GM23338 (cell line): ENCODE measurements at regions not wholly inside any gene's neighbourhood (a gene's known extent, or its start where the extent isn't known, plus 50 kb on each side); places are given as distances from the start of the nearest gene placed in this dataset.

Experiments
- ATAC-seq: fragments of 200-7000 bp; cut with Tn5 transposase; 3 replicates; pipeline ENCODE4 v1.9.1; 2020
- DNase-seq: peaks from one replicate; pipeline ENCODE4 v3.0.0-alpha.2; 2015; ENCODE audit warnings: low spot score
- H2AFZ ChIP-seq: fragments of 200-600 bp; sonication (generic); 2 replicates; pipeline ENCODE4 v1.8.0; 2016; ENCODE audit warnings: antibody characterized with exemption, mild to moderate bottlenecking, moderate library complexity
- H3F3A ChIP-seq: fragments of 200-600 bp; sonication (generic); replicated peaks from 2 replicates; pipeline ENCODE4 v1.8.0; 2017; ENCODE audit warnings: antibody characterized with exemption, mixed run types, low read depth
- H3K27ac ChIP-seq: fragments of 200-600 bp; sonication (generic); 2 replicates; pipeline ENCODE4 v1.6.1; 2016; ENCODE audit warnings: low read depth
- H3K27me3 ChIP-seq: fragments of 200-600 bp; sonication (generic); 2 replicates; pipeline ENCODE4 v1.8.0; 2016; ENCODE audit warnings: mild to moderate bottlenecking, mixed run types, moderate library complexity; ENCODE audit not compliant: insufficient read depth
- H3K36me3 ChIP-seq: fragments of 200-600 bp; sonication (generic); 2 replicates; pipeline ENCODE4 v1.8.0; 2016; ENCODE audit warnings: mild to moderate bottlenecking; ENCODE audit not compliant: insufficient read depth
- H3K4me1 ChIP-seq: fragments of 200-600 bp; sonication (generic); 2 replicates; pipeline ENCODE4 v1.8.0; 2016; ENCODE audit warnings: mild to moderate bottlenecking, moderate library complexity; ENCODE audit not compliant: insufficient read depth
- H3K4me2 ChIP-seq: fragments of 200-600 bp; sonication (generic); 2 replicates; pipeline ENCODE4 v1.7.1; 2017; ENCODE audit warnings: mixed run types
- H3K4me3 ChIP-seq: fragments of 200-600 bp; sonication (generic); 2 replicates; pipeline ENCODE4 v1.6.1; 2016; ENCODE audit warnings: mixed run types
- H3K79me2 ChIP-seq: fragments of 200-600 bp; sonication (generic); replicated peaks from 2 replicates; pipeline ENCODE4 v1.8.0; 2017; ENCODE audit warnings: mild to moderate bottlenecking; ENCODE audit not compliant: insufficient read depth
- H3K9me2 ChIP-seq: fragments of 200-600 bp; sonication (generic); 2 replicates; pipeline ENCODE4 v1.8.0; 2017; ENCODE audit not compliant: insufficient read depth
- H4K20me1 ChIP-seq: fragments of 200-600 bp; sonication (generic); replicated peaks from 2 replicates; pipeline ENCODE4 v1.8.0; 2017; ENCODE audit warnings: mild to moderate bottlenecking; ENCODE audit not compliant: insufficient read depth
- H3K27ac Mint-ChIP-seq: 2 replicates; pipeline ENCODE4 v1.8.0; 2020; ENCODE audit warnings: inconsistent platforms, mild to moderate bottlenecking, moderate library complexity, mixed read lengths
- H3K27me3 Mint-ChIP-seq: 3 replicates; pipeline ENCODE4 v1.8.0; 2022; ENCODE audit warnings: low read depth, mild to moderate bottlenecking, moderate library complexity, mixed read lengths, inconsistent platforms; ENCODE audit not compliant: insufficient read depth, poor library complexity
- H3K36me3 Mint-ChIP-seq: 3 replicates; pipeline ENCODE4 v1.8.0; 2021; ENCODE audit warnings: low read depth, mild to moderate bottlenecking, inconsistent platforms, moderate library complexity, mixed read lengths
- H3K4me1 Mint-ChIP-seq: 3 replicates; pipeline ENCODE4 v1.8.0; 2020; ENCODE audit warnings: mild to moderate bottlenecking, inconsistent platforms, mixed read lengths
- H3K4me3 Mint-ChIP-seq: 3 replicates; pipeline ENCODE4 v1.8.0; 2021; ENCODE audit warnings: moderate library complexity, mild to moderate bottlenecking, inconsistent platforms, mixed read lengths
- H3K9me3 Mint-ChIP-seq: 3 replicates; pipeline ENCODE4 v1.8.0; 2020; ENCODE audit warnings: moderate library complexity, mild to moderate bottlenecking, inconsistent platforms, mixed read lengths
- CREB1 ChIP-seq: fragments of 250-450 bp; sonication (Bioruptor Pico); IDR thresholded peaks from 2 replicates; pipeline ENCODE4 v1.5.0; 2020; ENCODE audit warnings: low read depth, mild to moderate bottlenecking, moderate library complexity
- EZH2 ChIP-seq: fragments of 200-600 bp; sonication (generic); IDR thresholded peaks from one replicate; pipeline ENCODE4 v1.8.0; 2017; ENCODE audit warnings: antibody characterized with exemption, mild to moderate bottlenecking, low read depth; ENCODE audit not compliant: unreplicated experiment
- EZH2phosphoT487 ChIP-seq: fragments of 200-600 bp; sonication (generic); IDR thresholded peaks from one replicate; pipeline ENCODE4 v1.8.1; 2018; ENCODE audit warnings: antibody characterized with exemption; ENCODE audit not compliant: unreplicated experiment
- JUNB ChIP-seq: IDR thresholded peaks from one replicate; pipeline ENCODE4 v1.6.1; 2016; ENCODE audit warnings: antibody characterized with exemption; ENCODE audit not compliant: unreplicated experiment
- POLR2AphosphoS5 ChIP-seq: IDR thresholded peaks from 2 replicates; pipeline ENCODE4 v1.6.1; 2016; ENCODE audit warnings: antibody characterized with exemption, low read depth
- STAT1 ChIP-seq: IDR thresholded peaks from one replicate; pipeline ENCODE4 v1.6.1; 2016; ENCODE audit warnings: antibody characterized with exemption; ENCODE audit not compliant: unreplicated experiment
- ZNF114 ChIP-seq: fragments of 250-450 bp; sonication (Bioruptor Pico); IDR thresholded peaks from 2 replicates; pipeline ENCODE4 v1.5.0; 2020; ENCODE audit warnings: mild to moderate bottlenecking, moderate library complexity
- TF ChIP-seq, protein P1 (sequence below): IDR thresholded peaks from 2 replicates; pipeline ENCODE4 v1.6.1; 2016; ENCODE audit warnings: antibody characterized with exemption
- TF ChIP-seq, protein P2 (sequence below), 2 experiments: fragments of 200-600 bp in 1 of 2; sonication (generic) in 1 of 2; conservative IDR thresholded peaks; 2 replicates each; pipeline versions ENCODE4 v1.5.1 to v1.6.1; 2016 to 2017; ENCODE audit warnings: antibody characterized with exemption in 2 of 2, low read depth in 2 of 2, mild to moderate bottlenecking in 2 of 2, moderate library complexity in 1 of 2

DNA sequence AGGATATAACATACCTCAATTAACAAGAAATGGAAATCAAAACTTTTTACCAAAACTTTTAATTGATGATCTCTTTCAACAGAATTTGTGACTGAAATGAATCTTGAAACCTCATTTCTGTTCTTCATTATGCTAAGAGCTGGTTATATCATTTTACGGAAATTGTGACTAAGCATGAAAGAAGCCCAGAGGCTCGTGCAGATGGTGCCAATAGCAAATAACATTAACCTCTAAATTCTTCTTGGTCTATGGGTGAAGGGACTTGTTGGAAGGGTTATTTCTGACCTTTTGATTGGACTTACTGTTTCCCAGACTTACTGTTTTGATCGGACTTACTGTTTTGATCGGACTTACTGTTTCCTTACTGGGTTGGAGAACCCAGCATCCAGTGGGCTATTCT, 435.6 kb downstream of the TDRD15 start:
- Histone ChIP-seq H4K20me1 (no peaks in the 10 kb centered on the region), H3K79me2 (no peaks in the 10 kb centered on the region), H2AFZ (no peak overlapping the region), H3K36me3 (no peaks in the 10 kb centered on the region; the same call in 1 of the 2 replicates), H3F3A (no peaks in the 10 kb centered on the region), H3K4me1 (no peaks in the 10 kb centered on the region), H3K4me2 (no peak overlapping the region), H3K27me3 (no peaks in the 10 kb centered on the region), H3K4me3 (no peak overlapping the region), H3K27ac (no peak overlapping the region), H3K9me2 (no peaks in the 10 kb centered on the region)
- Mint-ChIP-seq H3K36me3 (peaks cover 3% of the 10 kb centered on the region; the same call in 1 of the 3 replicates), H3K27ac (no peak overlapping the region), H3K9me3 (peaks cover 5% of the 10 kb centered on the region), H3K4me3 (no peak overlapping the region), H3K4me1 (peaks cover 4% of the 10 kb centered on the region), H3K27me3 (no peaks in the 10 kb centered on the region)
- DNase-seq (no peak), ATAC-seq (no peak)
- TF ChIP-seq ZNF114 (no peak), STAT1 (no peak), JUNB (no peak), EZH2 (no peak), EZH2phosphoT487 (no peak), POLR2AphosphoS5 (no peak)
- TF ChIP-seq, protein P1, sequence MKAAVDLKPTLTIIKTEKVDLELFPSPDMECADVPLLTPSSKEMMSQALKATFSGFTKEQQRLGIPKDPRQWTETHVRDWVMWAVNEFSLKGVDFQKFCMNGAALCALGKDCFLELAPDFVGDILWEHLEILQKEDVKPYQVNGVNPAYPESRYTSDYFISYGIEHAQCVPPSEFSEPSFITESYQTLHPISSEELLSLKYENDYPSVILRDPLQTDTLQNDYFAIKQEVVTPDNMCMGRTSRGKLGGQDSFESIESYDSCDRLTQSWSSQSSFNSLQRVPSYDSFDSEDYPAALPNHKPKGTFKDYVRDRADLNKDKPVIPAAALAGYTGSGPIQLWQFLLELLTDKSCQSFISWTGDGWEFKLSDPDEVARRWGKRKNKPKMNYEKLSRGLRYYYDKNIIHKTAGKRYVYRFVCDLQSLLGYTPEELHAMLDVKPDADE = no peak
- TF ChIP-seq, protein P2, sequence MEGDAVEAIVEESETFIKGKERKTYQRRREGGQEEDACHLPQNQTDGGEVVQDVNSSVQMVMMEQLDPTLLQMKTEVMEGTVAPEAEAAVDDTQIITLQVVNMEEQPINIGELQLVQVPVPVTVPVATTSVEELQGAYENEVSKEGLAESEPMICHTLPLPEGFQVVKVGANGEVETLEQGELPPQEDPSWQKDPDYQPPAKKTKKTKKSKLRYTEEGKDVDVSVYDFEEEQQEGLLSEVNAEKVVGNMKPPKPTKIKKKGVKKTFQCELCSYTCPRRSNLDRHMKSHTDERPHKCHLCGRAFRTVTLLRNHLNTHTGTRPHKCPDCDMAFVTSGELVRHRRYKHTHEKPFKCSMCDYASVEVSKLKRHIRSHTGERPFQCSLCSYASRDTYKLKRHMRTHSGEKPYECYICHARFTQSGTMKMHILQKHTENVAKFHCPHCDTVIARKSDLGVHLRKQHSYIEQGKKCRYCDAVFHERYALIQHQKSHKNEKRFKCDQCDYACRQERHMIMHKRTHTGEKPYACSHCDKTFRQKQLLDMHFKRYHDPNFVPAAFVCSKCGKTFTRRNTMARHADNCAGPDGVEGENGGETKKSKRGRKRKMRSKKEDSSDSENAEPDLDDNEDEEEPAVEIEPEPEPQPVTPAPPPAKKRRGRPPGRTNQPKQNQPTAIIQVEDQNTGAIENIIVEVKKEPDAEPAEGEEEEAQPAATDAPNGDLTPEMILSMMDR (conservative IDR thresholded peaks at IDR 0.05; ENCODE audit: low read depth in 2 of 2) = no peak

DNA sequence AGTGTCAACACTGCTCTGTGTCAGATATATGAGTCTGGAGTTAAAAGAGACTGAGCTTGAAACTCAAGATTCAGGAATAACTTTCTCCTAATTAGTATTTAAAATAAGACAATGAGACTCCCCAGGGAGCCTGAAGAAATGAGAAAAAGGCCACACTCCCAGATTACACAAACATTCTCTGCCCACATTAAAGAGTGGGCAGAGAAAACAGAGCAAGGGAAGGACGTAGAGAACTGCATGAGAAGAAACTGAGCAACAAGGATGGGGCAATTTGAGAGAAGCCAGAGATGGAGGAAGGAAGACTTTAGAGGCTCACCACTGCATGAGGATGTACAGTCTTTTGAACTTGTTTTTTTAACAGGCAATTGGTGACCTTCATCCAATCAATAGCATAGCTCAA, 438.2 kb downstream of the TDRD15 start:
- Histone ChIP-seq H3K36me3 (no peaks in the 10 kb centered on the region; the same call in 1 of the 2 replicates), H3K27me3 (no peaks in the 10 kb centered on the region), H3K27ac (no peak overlapping the region), H3K4me3 (no peak overlapping the region), H3F3A (no peaks in the 10 kb centered on the region), H4K20me1 (no peaks in the 10 kb centered on the region), H3K9me2 (no peaks in the 10 kb centered on the region), H2AFZ (no peak overlapping the region), H3K4me1 (no peaks in the 10 kb centered on the region), H3K79me2 (no peaks in the 10 kb centered on the region), H3K4me2 (no peak overlapping the region)
- Mint-ChIP-seq H3K27me3 (no peaks in the 10 kb centered on the region), H3K27ac (no peak overlapping the region), H3K36me3 (no peaks in the 10 kb centered on the region), H3K9me3 (no peaks in the 10 kb centered on the region), H3K4me3 (no peak overlapping the region), H3K4me1 (peaks cover 4% of the 10 kb centered on the region)
- no peak for DNase-seq
- TF ChIP-seq CREB1 = no peak
- TF ChIP-seq, protein P1 = no peak
- ATAC-seq = no peak
